HG03135 (cell line): ENCODE measurements at regions not wholly inside any gene's neighbourhood (a gene's known extent, or its start where the extent isn't known, plus 50 kb on each side); places are given as distances from the start of the nearest gene placed in this dataset.
"Not testable (repeated sequence)": the region's sequence is repeated elsewhere in the genome, so short reads cannot be mapped to it uniquely, and the experiment has no call there.

Experiments
- ATAC-seq: cut with Tn5 transposase; IDR thresholded peaks from one replicate; pipeline ENCODE4 v1.9.1; 2021; ENCODE audit warnings: mild to moderate bottlenecking, moderate library complexity; ENCODE audit not compliant: unreplicated experiment

DNA sequence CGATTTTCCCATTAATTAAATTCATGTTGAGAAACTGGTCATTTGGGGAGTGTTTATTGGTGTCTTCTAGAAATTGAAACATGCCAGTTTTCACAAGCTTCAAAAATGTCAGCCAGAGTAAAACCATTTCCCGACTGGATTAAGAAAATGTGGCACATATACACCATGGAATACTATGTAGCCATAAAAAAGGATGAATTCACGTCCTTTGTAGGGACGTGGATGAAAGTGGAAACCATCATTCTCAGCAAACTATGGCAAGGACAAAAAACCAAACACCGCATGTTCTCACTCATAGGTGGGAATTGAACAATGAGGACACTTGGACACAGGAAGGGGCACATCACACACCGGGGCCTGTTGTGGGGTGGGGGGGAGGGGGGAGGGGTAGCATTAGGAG is 162.1 kb upstream of the FGF13 start:
- ATAC-seq: not testable (repeated sequence)

- ATAC-seq: no peak
Measured at GRCh38 chrX:138872537-138872936, 161.0 kb upstream of the FGF13 start.

GRCh38 chrX:138871739-138872138 is 160.2 kb upstream of the FGF13 start:
- no peak for ATAC-seq

DNA sequence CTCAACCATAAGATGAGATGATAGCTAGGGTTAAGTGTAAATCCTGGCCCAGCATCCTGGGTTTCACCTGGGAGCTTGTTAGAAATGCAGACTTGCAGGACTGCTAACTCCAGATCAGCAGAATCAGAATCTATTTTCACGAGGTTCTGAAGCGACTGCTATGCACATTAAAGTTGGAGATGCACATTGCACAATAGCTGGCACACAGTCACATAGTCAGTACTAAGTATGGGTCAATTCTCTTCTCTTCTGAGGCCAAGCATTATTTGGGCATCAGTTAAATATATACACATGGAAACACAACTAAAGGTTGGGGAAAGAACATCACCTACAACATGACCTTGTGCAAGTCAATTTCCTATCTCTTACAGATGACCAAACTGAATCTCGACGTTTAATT is 155.1 kb upstream of the FGF13 start:
- no peak for ATAC-seq

GRCh38 chrX:138865093-138865649 is 153.7 kb upstream of the FGF13 start:
- no peak for ATAC-seq

GRCh38 chrX:138859421-138859820 is 147.9 kb upstream of the FGF13 start:
- ATAC-seq: no peak

DNA sequence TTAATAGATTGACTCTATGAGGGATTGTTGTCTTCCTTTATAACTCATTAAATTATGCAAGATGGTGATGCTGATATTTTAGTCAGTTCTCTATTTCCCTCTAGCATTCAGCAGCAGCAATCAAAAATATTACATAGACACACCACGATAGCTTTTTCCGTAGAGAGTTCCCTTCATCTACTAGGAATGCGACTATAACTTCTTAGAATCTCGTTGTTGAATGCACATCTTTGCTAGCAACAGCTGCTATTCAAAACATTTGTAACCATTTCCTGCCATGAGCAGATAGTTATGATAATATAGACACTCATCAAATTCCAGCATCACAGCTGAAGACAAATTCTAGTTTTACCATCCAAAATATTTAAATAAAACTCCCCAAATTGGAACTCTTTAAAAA is 147.4 kb upstream of the FGF13 start:
- ATAC-seq: no peak

DNA sequence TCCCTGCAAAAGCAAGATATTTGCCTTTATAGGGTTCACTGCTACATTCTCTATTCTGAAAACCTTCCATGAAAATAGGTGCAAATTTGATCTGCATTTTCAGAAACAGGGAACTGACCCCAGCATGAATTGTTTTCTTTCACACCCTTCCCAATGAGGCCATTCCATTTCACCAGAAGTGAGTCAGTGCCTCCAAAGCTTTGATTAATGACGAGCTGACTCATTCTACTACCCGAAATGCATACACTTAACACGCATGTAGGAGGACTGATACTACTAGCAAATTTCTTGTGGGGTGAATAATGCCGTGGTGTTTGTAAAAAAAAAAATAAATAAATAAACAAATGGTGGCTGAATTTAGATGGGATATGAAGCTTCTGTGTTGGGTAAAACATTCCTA is 146.9 kb upstream of the FGF13 start:
- no peak for ATAC-seq

- no peak for ATAC-seq
Measured at GRCh38 chrX:138856881-138857604, 145.5 kb upstream of the FGF13 start.

DNA sequence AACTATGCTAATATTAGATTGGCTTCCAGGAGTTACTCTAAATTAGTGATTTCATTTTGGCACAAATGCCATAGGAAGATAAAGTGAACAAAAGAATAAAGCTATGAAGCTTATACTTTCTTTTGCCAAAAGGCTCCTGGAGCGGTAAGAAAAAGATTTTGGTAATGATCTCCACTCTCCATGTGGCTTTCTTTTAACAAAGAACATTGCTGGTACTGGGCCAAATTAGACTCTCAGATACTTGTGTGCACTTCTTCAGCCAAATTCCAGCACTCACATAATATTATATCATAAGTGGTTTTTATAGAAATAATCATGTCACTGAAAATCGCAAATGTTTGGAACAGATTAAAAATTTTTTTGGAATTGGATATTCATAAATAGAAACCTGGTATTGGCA is 142.4 kb upstream of the FGF13 start:
- ATAC-seq: no peak

DNA sequence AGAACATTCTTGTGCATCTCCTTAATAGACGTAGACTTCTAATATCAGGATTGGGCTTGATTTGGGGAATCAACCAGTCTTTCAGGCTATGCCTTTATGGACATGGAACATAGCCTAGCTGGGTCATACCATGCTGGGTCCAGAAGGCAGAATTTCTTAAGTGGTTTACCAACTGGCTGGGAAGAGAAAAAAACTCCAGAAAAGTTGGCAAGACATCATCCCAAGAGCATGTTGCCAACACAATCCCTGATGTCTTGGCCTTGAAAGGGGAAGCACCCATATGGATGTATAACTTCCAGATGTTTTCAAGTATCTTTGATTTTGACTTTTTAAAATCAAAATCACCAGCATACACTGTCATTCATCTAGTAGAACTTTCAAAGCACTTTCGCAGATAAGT is 138.0 kb upstream of the FGF13 start:
- ATAC-seq: no peak

GRCh38 chrX:138847930-138848329 is 136.4 kb upstream of the FGF13 start:
- no peak for ATAC-seq

DNA sequence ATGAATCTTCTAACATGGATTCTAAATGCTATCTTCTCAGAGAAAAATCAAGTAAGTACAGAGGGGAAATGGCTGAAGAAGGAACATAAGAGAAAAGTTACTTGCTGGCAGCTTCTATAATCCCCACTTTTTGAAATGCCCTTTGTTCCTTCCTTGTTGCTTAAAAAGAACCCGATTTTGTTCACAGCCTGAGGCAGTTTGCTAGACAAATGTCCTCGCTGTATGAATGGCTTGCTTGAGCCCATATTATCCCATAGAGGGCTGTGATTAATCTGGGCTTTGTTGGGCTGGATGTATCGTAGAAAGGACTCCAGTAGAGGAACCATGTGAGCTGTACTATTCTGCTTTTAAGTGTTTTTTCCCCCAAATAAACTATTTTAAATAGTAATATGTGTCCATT is 134.3 kb upstream of the FGF13 start:
- no peak for ATAC-seq

GRCh38 chrX:138807400-138807799 is 95.9 kb upstream of the FGF13 start:
- ATAC-seq: not testable (repeated sequence)

DNA sequence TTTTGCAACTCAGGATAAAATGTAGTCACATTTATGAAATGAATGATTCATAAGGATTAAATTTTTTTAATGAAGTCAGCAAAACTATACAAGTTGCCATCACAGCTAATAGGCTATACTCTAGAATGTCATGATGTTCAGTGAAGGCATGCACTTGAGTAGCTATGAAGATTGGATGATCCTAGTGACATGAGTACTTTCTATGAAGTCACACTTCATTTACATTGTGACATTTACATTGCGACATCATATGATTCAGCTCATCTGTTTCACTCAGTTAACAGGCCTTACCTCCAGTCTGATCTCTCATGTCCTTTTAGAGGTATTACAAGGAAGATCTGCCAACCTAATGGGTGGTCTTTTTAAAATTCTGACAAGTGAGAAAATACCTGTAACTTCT is 82.7 kb upstream of the FGF13 start:
- no peak for ATAC-seq

DNA sequence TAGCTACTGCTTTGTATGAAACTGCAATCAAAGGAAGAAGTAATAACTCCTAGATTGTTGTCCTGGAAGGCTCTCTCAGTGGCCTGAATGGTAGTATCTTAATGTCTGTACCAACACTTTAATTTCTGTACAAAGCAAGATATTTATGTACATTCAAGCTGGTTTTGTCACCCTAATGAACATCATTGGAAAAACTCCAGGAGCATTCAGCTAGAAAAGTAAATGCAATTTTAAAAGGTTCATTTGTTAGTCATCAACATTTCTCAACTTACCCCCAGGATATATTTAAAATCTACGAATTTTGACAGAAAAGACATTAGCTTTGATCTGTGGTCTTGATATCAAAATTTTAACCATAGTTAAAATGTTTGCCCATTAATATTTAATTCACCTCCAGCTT is 80.0 kb upstream of the FGF13 start:
- no peak for ATAC-seq

- no peak for ATAC-seq
Measured at GRCh38 chrX:138788771-138789170, 77.3 kb upstream of the FGF13 start.

GRCh38 chrX:138778576-138778909 is 67.0 kb upstream of the FGF13 start:
- not testable (repeated sequence) for ATAC-seq

DNA sequence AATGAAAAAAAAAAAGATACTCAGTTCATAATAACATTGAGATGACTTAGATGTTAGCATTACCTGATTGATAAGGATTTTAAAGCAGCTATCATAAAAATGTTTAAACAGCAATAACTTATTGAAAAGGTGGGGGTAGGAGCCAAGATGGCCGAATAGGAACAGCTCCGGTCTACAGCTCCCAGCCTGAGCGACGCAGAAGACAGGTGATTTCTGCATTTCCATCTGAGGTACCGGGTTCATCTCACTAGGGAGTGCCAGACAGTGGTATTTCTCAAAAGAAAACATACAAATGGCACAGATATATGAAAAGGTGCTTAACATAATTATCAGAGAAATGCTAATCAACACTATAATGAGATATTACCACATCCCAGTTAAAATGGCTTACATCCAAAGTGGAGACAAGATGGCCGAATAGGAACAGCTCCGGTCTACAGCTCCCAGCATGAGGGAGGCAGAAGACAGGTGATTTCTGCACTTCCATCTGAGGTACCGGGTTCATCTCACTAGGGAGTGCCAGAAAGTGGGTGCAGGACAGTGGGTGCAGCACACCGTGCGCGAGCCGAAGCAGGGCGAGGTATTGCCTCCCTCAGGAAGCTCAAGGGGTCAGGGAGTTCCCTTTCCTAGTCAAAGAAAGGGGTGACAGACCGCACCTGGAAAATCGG is 66.5 kb upstream of the FGF13 start:
- not testable (repeated sequence) for ATAC-seq

GRCh38 chrX:138777230-138777629 is 65.7 kb upstream of the FGF13 start:
- no peak for ATAC-seq

- ATAC-seq: no peak
Measured at GRCh38 chrX:138775517-138775916, 64.0 kb upstream of the FGF13 start.

GRCh38 chrX:138771047-138771446 is 59.5 kb upstream of the FGF13 start:
- ATAC-seq: no peak

- no peak for ATAC-seq
Measured at GRCh38 chrX:138769918-138770317, 58.4 kb upstream of the FGF13 start.
